Gastrocnemius medialis (tissue), 4 donors: ENCODE measurements at regions not wholly inside any gene's neighbourhood (a gene's known extent, or its start where the extent isn't known, plus 50 kb on each side); places are given as distances from the start of the nearest gene placed in this dataset.

Experiments used
- CTCF ChIP-seq, 5 experiments: fragments of 450-650 bp in 3 of 5; fragments of 200-600 bp in 2 of 5; sonication (generic) in 2 of 5; IDR thresholded peaks in 4 of 5; conservative IDR thresholded peaks in 1 of 5; 1 replicate in 4 of 5; 2 replicates in 1 of 5; pipeline ENCODE4 v1.5.1; 2016 to 2019; ENCODE audit warnings: antibody characterized with exemption in 5 of 5, mild to moderate bottlenecking in 3 of 5, moderate library complexity in 3 of 5
- POLR2A ChIP-seq, 2 donors: fragments of 450-650 bp; IDR thresholded peaks; one replicate each; pipeline ENCODE4 v1.6.1; 2017; ENCODE audit warnings: antibody characterized with exemption in 2 of 2, mild to moderate bottlenecking in 2 of 2, moderate library complexity in 2 of 2

- TF ChIP-seq CTCF (IDR thresholded peaks at IDR 0.05 in 4 of 5, conservative IDR thresholded peaks at IDR 0.05 in 1 of 5): no peak
- TF ChIP-seq POLR2A (IDR thresholded peaks at IDR 0.05): no peak
These were observed 110.7 kb upstream of the ZNF507 start for GRCh38 chr19:32234663-32235217.
